ENCODE measurements at regions not wholly inside any gene's neighbourhood (a gene's known extent, or its start where the extent isn't known, plus 50 kb on each side); places are given as distances from the start of the nearest gene placed in this dataset.

GRCh38 chr10:109047856-109048255 is 875.5 kb downstream of the XPNPEP1 start:
- TF ChIP-seq POLR2AphosphoS5 (IDR thresholded peaks at IDR 0.05) (no peak), CTCF (IDR thresholded peaks at IDR 0.05) (no peak)
